ENCODE measurements at regions not wholly inside any gene's neighbourhood (a gene's known extent, or its start where the extent isn't known, plus 50 kb on each side); places are given as distances from the start of the nearest gene placed in this dataset.

DNA sequence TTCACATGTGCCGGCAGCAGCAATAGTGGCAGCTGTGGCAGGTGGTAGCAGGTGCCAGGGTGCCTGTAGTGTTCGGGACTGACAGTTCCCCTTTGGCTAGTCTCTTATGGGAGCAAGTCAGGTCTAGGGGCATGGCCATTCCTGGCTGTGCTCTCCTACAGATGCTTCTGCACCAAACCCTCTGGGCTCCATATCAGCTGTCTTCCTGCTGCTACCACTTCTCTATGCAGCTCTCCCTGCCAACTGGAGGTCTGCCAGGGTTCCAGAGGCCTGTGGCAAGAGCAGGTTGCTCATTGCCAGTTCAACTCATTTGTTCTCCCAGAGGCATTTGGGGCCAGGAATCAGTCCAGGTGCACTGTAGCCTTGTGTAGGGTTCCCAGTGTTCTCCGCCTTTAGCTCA is 473.7 kb downstream of the JRKL start:
- POLR2A ChIA-PET (ENCODE audit: unreplicated experiment): no interaction called here
- in situ Hi-C loops (cut with MboI; ENCODE audit: low sequenced_read_pairs) (no loop called here), intact Hi-C loops (cut with micrococcal nuclease) (no loop called here), dilution Hi-C loops (cut with HindIII; ENCODE audit: low sequenced_read_pairs, unreplicated experiment) (no loop called here)
- H2AFZ ChIP-seq (replicated peaks; ENCODE audit: low read length, poor library complexity): no peak overlapping the region
- H2BK20ac ChIP-seq (ENCODE audit: low read depth, low read length): no peak overlapping the region
- DNase-seq: no peak
- no TSS peak for BruUV-seq (replicated peaks)
- H3K9ac ChIP-seq (ENCODE audit: low read depth, low read length): no peak overlapping the region
- H3K56ac ChIP-seq (ENCODE audit: extremely low read depth, insufficient read depth, low read length): no peak overlapping the region
- no peak overlapping the region for H4K8ac ChIP-seq (ENCODE audit: low read depth in 2 of 2, low read length in 2 of 2)
- no peaks in the 10 kb centered on the region for H3K36me3 ChIP-seq (ENCODE audit: control insufficient read depth, insufficient read depth, low read length)
- no peak overlapping the region for H3K14ac ChIP-seq (replicated peaks; ENCODE audit: low read depth, low read length)
- H3K23ac ChIP-seq (ENCODE audit: low read depth, low read length): no peak overlapping the region
- CTCF ChIA-PET: interaction anchor here (0.6 kb wide), 1 partner anchor 14 kb away, joined by 3 read pairs; no protein-coding TSS in a partner anchor
- no peak overlapping the region for H3K27ac ChIP-seq (ENCODE audit: insufficient read depth, low read length)
- no peaks in the 10 kb centered on the region for H4K20me1 ChIP-seq (ENCODE audit: insufficient read depth, low read length)
- TF ChIP-seq, protein P1, sequence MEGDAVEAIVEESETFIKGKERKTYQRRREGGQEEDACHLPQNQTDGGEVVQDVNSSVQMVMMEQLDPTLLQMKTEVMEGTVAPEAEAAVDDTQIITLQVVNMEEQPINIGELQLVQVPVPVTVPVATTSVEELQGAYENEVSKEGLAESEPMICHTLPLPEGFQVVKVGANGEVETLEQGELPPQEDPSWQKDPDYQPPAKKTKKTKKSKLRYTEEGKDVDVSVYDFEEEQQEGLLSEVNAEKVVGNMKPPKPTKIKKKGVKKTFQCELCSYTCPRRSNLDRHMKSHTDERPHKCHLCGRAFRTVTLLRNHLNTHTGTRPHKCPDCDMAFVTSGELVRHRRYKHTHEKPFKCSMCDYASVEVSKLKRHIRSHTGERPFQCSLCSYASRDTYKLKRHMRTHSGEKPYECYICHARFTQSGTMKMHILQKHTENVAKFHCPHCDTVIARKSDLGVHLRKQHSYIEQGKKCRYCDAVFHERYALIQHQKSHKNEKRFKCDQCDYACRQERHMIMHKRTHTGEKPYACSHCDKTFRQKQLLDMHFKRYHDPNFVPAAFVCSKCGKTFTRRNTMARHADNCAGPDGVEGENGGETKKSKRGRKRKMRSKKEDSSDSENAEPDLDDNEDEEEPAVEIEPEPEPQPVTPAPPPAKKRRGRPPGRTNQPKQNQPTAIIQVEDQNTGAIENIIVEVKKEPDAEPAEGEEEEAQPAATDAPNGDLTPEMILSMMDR (conservative IDR thresholded peaks at IDR 0.05; ENCODE audit: low read depth, low read length): no peak
- TF ChIP-seq, protein P2, sequence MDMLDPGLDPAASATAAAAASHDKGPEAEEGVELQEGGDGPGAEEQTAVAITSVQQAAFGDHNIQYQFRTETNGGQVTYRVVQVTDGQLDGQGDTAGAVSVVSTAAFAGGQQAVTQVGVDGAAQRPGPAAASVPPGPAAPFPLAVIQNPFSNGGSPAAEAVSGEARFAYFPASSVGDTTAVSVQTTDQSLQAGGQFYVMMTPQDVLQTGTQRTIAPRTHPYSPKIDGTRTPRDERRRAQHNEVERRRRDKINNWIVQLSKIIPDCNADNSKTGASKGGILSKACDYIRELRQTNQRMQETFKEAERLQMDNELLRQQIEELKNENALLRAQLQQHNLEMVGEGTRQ (IDR thresholded peaks at IDR 0.05; ENCODE audit: low read depth, low read length): no peak
- TF ChIP-seq RCOR1 (IDR thresholded peaks at IDR 0.05; ENCODE audit: insufficient replicate concordance, low read length): no peak
- TF ChIP-seq CEBPB (IDR thresholded peaks at IDR 0.05; ENCODE audit: low read depth, low read length): no peak
- no peak for TF ChIP-seq POLR2A (IDR thresholded peaks at IDR 0.05; ENCODE audit: low read depth, low read length)
- no peak for TF ChIP-seq MXI1 (IDR thresholded peaks at IDR 0.05; ENCODE audit: borderline replicate concordance, low read depth, low read length)
- TF ChIP-seq SMC3 (IDR thresholded peaks at IDR 0.05; ENCODE audit: low read depth, low read length): no peak
- no peak for TF ChIP-seq CHD1 (IDR thresholded peaks at IDR 0.05; ENCODE audit: low read depth, low read length)
- TF ChIP-seq FOS (IDR thresholded peaks at IDR 0.05; ENCODE audit: low read depth, low read length): no peak
- no peak for TF ChIP-seq MAZ (IDR thresholded peaks at IDR 0.05; ENCODE audit: borderline replicate concordance, low read depth, low read length)
- no peak for TF ChIP-seq RFX5 (IDR thresholded peaks at IDR 0.05; ENCODE audit: low read depth, low read length)
- TF ChIP-seq ELK1 (IDR thresholded peaks at IDR 0.05; ENCODE audit: borderline replicate concordance, low read depth, low read length): no peak
- no peak for TF ChIP-seq BHLHE40 (IDR thresholded peaks at IDR 0.05; ENCODE audit: low read depth, low read length)
- TF ChIP-seq RAD21 (IDR thresholded peaks at IDR 0.05; ENCODE audit: low read length): no peak
- TF ChIP-seq MAFK (IDR thresholded peaks at IDR 0.05; ENCODE audit: low read depth, low read length): no peak
- TF ChIP-seq NFE2L2 (IDR thresholded peaks at IDR 0.05; ENCODE audit: low read depth, low read length): no peak
- H3K4me2 ChIP-seq (ENCODE audit: low read depth, low read length): no peak overlapping the region
- H2BK120ac ChIP-seq (ENCODE audit: low read depth, low read length): no peak overlapping the region
- no peak overlapping the region for H2BK5ac ChIP-seq (ENCODE audit: low read depth, low read length, poor library complexity, severe bottlenecking)
- no peak overlapping the region for H2AK5ac ChIP-seq (ENCODE audit: low read depth, low read length)
- H2BK15ac ChIP-seq (ENCODE audit: low read depth, low read length): no peak overlapping the region
- H4K5ac ChIP-seq (ENCODE audit: low read depth, low read length): no peak overlapping the region
- no peak overlapping the region for H4K91ac ChIP-seq (ENCODE audit: insufficient read depth, low read depth, low read length)
- no peak for ATAC-seq (ENCODE audit: low read depth)
- no peak overlapping the region for H3K4me3 ChIP-seq (ENCODE audit: insufficient read depth, low read depth, low read length)
- no peaks in the 10 kb centered on the region for H3K4me1 ChIP-seq (ENCODE audit: control insufficient read depth, insufficient read depth, low read length)
- H2AK9ac ChIP-seq (replicated peaks; ENCODE audit: low read depth, low read length, poor library complexity): no peak overlapping the region
- no peak overlapping the region for H3K4ac ChIP-seq (ENCODE audit: low read depth, low read length)
- no peak overlapping the region for H3K18ac ChIP-seq (ENCODE audit: low read depth, low read length)
- H3K9me3 ChIP-seq (ENCODE audit: control insufficient read depth, insufficient read depth, low read length): peaks cover 5% of the 10 kb centered on the region; the same call in 1 of the 2 replicates
- no peaks in the 10 kb centered on the region for H3K9me1 ChIP-seq (ENCODE audit: insufficient read depth, low read length)
- 80% methylated on average over 1 of the region's 3 CpGs; no CpG with 5 or more reads in 1 of the 2 experiments for WGBS, 2 experiments (ENCODE audit: extremely low coverage in 2 of 2, insufficient read length in 1 of 2)
- H3K27me3 ChIP-seq (ENCODE audit: control insufficient read depth, insufficient read depth, low read length): no peaks in the 10 kb centered on the region
- H3K79me1 ChIP-seq (ENCODE audit: low read depth in 1 of 2, low read length in 2 of 2): no peaks in the 10 kb centered on the region

Measured in IMR-90 (cell line).